AG10803 (cell line): ENCODE measurements at regions not wholly inside any gene's neighbourhood (a gene's known extent, or its start where the extent isn't known, plus 50 kb on each side); places are given as distances from the start of the nearest gene placed in this dataset.

Experiments
- DNase-seq: peaks from one replicate; pipeline ENCODE4 v3.0.0; 2010; ENCODE audit warnings: low read depth
- H3K4me3 ChIP-seq: 2 replicates; pipeline ENCODE4 v1.5.1; 2011; ENCODE audit warnings: mild to moderate bottlenecking, low read length, control low read depth
- CTCF ChIP-seq: conservative IDR thresholded peaks from 2 replicates; pipeline ENCODE4 v1.5.1; 2011; ENCODE audit warnings: mild to moderate bottlenecking, low read length, control low read depth, inconsistent platforms

- no peak overlapping the region for H3K4me3 ChIP-seq
- TF ChIP-seq CTCF: no peak
- DNase-seq: no peak
Observed at GRCh38 chr18:51543658-51544155, 346.2 kb upstream of the MEX3C start.

GRCh38 chr18:51545446-51545845 is 348.0 kb upstream of the MEX3C start:
- no peak for TF ChIP-seq CTCF
- no peak overlapping the region for H3K4me3 ChIP-seq
- DNase-seq: no peak

GRCh38 chr18:51559198-51559901 is 361.9 kb upstream of the MEX3C start:
- no peak overlapping the region for H3K4me3 ChIP-seq
- no peak for DNase-seq
- TF ChIP-seq CTCF: no peak

- no peak for TF ChIP-seq CTCF
- no peak overlapping the region for H3K4me3 ChIP-seq
- DNase-seq: no peak
Observed at GRCh38 chr18:51559902-51560287, 362.4 kb upstream of the MEX3C start.

GRCh38 chr18:51561821-51562220 is 364.3 kb upstream of the MEX3C start:
- no peak overlapping the region for H3K4me3 ChIP-seq
- TF ChIP-seq CTCF: no peak
- no peak for DNase-seq

- DNase-seq: no peak
- TF ChIP-seq CTCF: no peak
- no peak overlapping the region for H3K4me3 ChIP-seq
Observed at GRCh38 chr18:51562866-51563265, 365.4 kb upstream of the MEX3C start.

GRCh38 chr18:51563396-51563795 is 365.9 kb upstream of the MEX3C start:
- H3K4me3 ChIP-seq: no peak overlapping the region
- DNase-seq: no peak
- no peak for TF ChIP-seq CTCF
